ACC112 (cell line): ENCODE measurements at regions not wholly inside any gene's neighbourhood (a gene's known extent, or its start where the extent isn't known, plus 50 kb on each side); places are given as distances from the start of the nearest gene placed in this dataset.

Source experiments
- H2AFZ ChIP-seq: fragments of 200-600 bp; sonication (generic); one replicate; pipeline ENCODE4 v1.6.0; 2017; ENCODE audit warnings: antibody characterized with exemption, low read length; ENCODE audit not compliant: unreplicated experiment
- H3K27ac ChIP-seq: fragments of 200-600 bp; sonication (generic); 2 replicates; pipeline ENCODE4 v1.5.1; 2014; ENCODE audit warnings: low read depth, mild to moderate bottlenecking, antibody characterized with exemption, low read length, moderate library complexity
- H3K27me3 ChIP-seq: fragments of 200-600 bp; sonication (generic); 2 replicates; pipeline ENCODE4 v1.6.1; 2014; ENCODE audit warnings: mild to moderate bottlenecking, antibody characterized with exemption, low read length, moderate library complexity, mixed read lengths; ENCODE audit not compliant: insufficient read depth
- H3K36me3 ChIP-seq: fragments of 200-600 bp; sonication (generic); 2 replicates; pipeline ENCODE4 v1.6.1; 2016; ENCODE audit warnings: mild to moderate bottlenecking, antibody characterized with exemption, low read length, moderate library complexity, mixed read lengths; ENCODE audit not compliant: insufficient read depth
- H3K4me1 ChIP-seq: fragments of 200-600 bp; sonication (generic); one replicate; pipeline ENCODE4 v1.6.1; 2016; ENCODE audit warnings: low read length, mixed read lengths; ENCODE audit not compliant: insufficient read depth, unreplicated experiment, control insufficient read depth
- H3K4me3 ChIP-seq: fragments of 200-600 bp; sonication (generic); 2 replicates; pipeline ENCODE4 v1.5.1; 2014; ENCODE audit warnings: mild to moderate bottlenecking, low read depth, low read length
- H3K79me2 ChIP-seq: fragments of 200-600 bp; sonication (generic); one replicate; pipeline ENCODE4 v1.6.0; 2016; ENCODE audit warnings: low read length; ENCODE audit not compliant: control insufficient read depth, unreplicated experiment, insufficient read depth

- Histone ChIP-seq H3K4me3 (no peak overlapping the region), H3K27ac (no peak overlapping the region), H3K27me3 (no peaks in the 10 kb centered on the region), H3K36me3 (no peaks in the 10 kb centered on the region), H3K79me2 (no peaks in the 10 kb centered on the region), H2AFZ (no peak overlapping the region), H3K4me1 (no peaks in the 10 kb centered on the region)
Measured at GRCh38 chr2:49553658-49554057, 399.3 kb upstream of the FSHR start.

DNA sequence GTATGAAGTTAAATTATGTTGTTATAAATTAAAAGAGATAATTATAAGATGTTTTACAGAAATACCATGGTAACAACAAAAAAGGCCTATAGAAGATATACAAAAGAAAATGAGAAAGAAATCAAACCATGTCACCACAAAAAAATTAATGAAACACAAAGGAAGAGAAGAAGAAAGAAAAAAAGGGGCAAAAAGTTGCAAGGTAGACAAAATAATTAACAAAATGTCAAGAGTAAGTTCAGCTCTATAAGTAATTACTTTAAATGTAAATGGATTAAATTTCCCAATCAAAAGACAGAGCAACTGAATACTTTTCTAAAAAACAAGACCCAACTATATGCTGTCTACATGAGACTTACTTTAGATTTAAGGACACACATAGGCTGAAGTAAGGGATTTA, 378.4 kb upstream of the FSHR start:
- Histone ChIP-seq H3K79me2 (no peaks in the 10 kb centered on the region), H3K4me1 (no peaks in the 10 kb centered on the region), H2AFZ (no peak overlapping the region), H3K27me3 (no peaks in the 10 kb centered on the region), H3K36me3 (no peaks in the 10 kb centered on the region), H3K27ac (no peak overlapping the region), H3K4me3 (no peak overlapping the region)

- Histone ChIP-seq H3K4me3 (no peak overlapping the region), H2AFZ (no peak overlapping the region), H3K36me3 (no peaks in the 10 kb centered on the region), H3K4me1 (no peaks in the 10 kb centered on the region), H3K27me3 (no peaks in the 10 kb centered on the region), H3K79me2 (no peaks in the 10 kb centered on the region), H3K27ac (no peak overlapping the region)
Measured at GRCh38 chr2:49515996-49516782, 361.9 kb upstream of the FSHR start.

DNA sequence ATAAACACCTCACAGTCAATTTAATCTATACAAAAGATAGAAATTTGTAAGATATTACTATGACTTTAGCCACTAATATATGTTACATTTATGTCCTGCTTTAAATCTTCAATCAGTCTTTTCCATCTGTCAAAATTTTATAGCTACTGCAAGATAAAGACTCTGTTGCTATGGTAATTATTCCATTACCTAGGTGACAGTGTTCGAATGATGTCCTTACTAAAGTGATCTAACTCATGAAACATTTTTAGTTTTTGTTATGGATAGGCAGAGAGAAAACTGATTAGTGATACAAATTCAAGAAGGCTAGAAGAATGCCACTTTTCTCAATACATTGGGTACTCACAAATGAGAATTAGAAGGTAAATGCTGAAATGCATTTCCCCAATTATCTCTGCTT, 359.9 kb upstream of the FSHR start:
- Histone ChIP-seq H3K27me3 (no peaks in the 10 kb centered on the region), H3K4me3 (no peak overlapping the region), H2AFZ (no peak overlapping the region), H3K27ac (no peak overlapping the region), H3K79me2 (no peaks in the 10 kb centered on the region), H3K4me1 (no peaks in the 10 kb centered on the region), H3K36me3 (no peaks in the 10 kb centered on the region)

DNA sequence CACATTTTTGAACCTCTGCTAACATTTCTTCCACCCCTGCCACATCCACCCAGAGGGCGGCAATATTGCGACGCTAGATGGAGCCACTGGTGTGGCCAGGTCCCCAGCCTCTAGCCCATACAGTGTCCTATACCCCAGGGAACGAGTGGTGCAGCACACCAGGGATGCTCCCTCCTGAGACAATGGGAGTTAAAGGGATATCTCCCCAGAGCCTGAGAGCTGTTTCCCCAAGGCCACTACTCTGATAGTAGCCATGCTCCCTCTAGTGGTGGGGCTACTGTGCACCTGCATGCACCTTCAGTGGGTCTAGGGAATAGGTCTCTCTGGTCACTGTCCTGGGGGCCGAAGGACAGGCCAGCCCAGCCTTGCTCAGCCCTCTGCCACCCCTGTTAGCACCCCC, 336.4 kb upstream of the FSHR start:
- Histone ChIP-seq H2AFZ (no peak overlapping the region), H3K27me3 (no peaks in the 10 kb centered on the region), H3K4me1 (no peaks in the 10 kb centered on the region), H3K27ac (no peak overlapping the region), H3K36me3 (no peaks in the 10 kb centered on the region), H3K79me2 (no peaks in the 10 kb centered on the region), H3K4me3 (no peak overlapping the region)

- Histone ChIP-seq H3K4me1 (no peaks in the 10 kb centered on the region), H3K27ac (no peak overlapping the region), H3K79me2 (no peaks in the 10 kb centered on the region), H3K36me3 (no peaks in the 10 kb centered on the region), H3K4me3 (no peak overlapping the region), H3K27me3 (no peaks in the 10 kb centered on the region), H2AFZ (no peak overlapping the region)
Measured at GRCh38 chr2:49487139-49487538, 332.8 kb upstream of the FSHR start.

DNA sequence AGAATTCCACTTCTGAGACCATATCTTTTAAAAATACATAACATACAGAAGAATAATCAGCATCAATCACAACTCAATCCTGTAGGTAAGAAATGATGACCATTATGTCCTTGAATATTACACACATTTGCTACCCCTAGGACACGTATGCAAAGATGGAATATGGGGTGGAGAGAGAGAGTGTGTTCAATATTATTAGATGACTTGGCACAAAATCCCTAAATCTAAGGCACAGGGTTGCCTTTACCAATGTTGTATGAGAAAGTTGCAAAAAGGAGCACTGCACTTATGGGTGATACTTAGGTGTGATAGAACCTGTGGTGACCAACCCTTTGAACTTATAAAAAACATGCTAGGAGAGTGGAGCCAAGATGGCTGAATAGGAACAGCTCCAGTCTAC, 326.2 kb upstream of the FSHR start:
- H2AFZ ChIP-seq = no peak overlapping the region
- H3K27me3 ChIP-seq = no peaks in the 10 kb centered on the region
- H3K27ac ChIP-seq = no peak overlapping the region
- H3K4me3 ChIP-seq = no peak overlapping the region
- H3K36me3 ChIP-seq = no peaks in the 10 kb centered on the region
- no peaks in the 10 kb centered on the region for H3K79me2 ChIP-seq
- H3K4me1 ChIP-seq = no peaks in the 10 kb centered on the region

DNA sequence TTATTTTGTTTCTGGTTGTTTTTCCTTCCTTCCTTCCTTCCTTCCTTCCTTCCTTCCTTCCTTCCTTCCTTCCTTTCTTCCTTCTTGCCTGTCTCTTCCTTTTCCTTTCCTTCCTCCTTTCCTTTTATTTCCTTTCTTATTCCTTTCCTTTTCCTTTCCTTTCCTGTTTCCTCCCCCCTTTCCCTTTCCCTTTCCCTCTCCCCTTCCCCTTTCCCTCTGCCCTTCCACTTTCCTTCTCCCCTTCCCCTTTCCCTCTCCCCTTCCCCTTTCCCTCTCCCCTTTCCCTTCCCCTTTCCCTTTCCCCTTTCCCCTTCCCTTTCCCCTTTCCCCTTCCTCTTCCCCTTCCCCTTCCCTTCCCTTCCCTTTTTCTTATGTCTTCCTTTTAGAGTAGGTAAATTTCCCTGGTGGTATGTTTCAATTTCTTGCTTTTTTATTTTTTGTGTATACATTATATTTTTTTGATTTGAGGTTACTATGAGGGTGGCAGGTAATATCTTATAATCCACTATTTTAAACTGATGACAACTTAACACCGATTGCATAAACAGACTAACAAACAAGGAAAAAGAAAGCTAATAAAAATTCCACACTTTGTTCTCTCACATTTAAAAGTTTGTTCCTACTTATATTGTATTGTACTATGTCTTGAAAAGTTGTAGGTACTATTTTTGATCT, 311.0 kb upstream of the FSHR start:
- Histone ChIP-seq H3K4me3 (no peak overlapping the region), H3K27me3 (no peaks in the 10 kb centered on the region), H3K36me3 (no peaks in the 10 kb centered on the region), H2AFZ (no peak overlapping the region), H3K4me1 (no peaks in the 10 kb centered on the region), H3K79me2 (no peaks in the 10 kb centered on the region), H3K27ac (no peak overlapping the region)

GRCh38 chr2:49459314-49459993, 305.1 kb upstream of the FSHR start:
- Histone ChIP-seq H3K27ac (no peak overlapping the region), H3K36me3 (no peaks in the 10 kb centered on the region), H3K27me3 (no peaks in the 10 kb centered on the region), H3K79me2 (no peaks in the 10 kb centered on the region), H2AFZ (no peak overlapping the region), H3K4me3 (no peak overlapping the region), H3K4me1 (no peaks in the 10 kb centered on the region)

DNA sequence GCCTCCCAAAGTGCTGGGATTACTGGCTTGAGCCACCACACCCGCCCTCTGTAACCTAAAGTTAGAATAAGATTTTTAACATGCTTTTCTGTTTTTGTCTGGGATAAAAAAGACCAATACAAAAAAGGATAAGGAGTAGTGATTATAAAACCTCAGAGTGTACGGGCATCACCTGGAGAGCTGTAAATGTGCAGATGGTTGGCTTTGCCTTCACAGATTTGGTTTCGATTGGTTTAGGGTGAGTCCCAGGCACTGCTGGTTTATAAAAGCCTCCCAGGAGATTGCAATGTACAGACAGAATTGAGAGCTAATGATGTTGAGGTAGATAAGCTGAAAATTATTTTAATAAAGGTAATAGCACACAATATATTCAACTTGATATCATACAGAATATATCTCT, 289.7 kb upstream of the FSHR start:
- no peaks in the 10 kb centered on the region for H3K36me3 ChIP-seq
- no peaks in the 10 kb centered on the region for H3K27me3 ChIP-seq
- no peaks in the 10 kb centered on the region for H3K4me1 ChIP-seq
- H2AFZ ChIP-seq = no peak overlapping the region
- H3K4me3 ChIP-seq = no peak overlapping the region
- H3K27ac ChIP-seq = no peak overlapping the region
- H3K79me2 ChIP-seq = no peaks in the 10 kb centered on the region

- no peaks in the 10 kb centered on the region for H3K79me2 ChIP-seq
- no peak overlapping the region for H3K27ac ChIP-seq
- no peak overlapping the region for H3K4me3 ChIP-seq
- H3K36me3 ChIP-seq = no peaks in the 10 kb centered on the region
- H2AFZ ChIP-seq = no peak overlapping the region
- no peaks in the 10 kb centered on the region for H3K27me3 ChIP-seq
- no peaks in the 10 kb centered on the region for H3K4me1 ChIP-seq
Measured at GRCh38 chr2:49426996-49427395, 272.7 kb upstream of the FSHR start.
